Sigmoid colon (tissue), 4 donors: ENCODE measurements at regions not wholly inside any gene's neighbourhood (a gene's known extent, or its start where the extent isn't known, plus 50 kb on each side); places are given as distances from the start of the nearest gene placed in this dataset.

Experiments
- EP300 ChIP-seq, 4 donors: sonication (generic); formaldehyde crosslinking; IDR thresholded peaks; one replicate each; pipeline ENCODE4 v1.6.1; 2017; ENCODE audit warnings: antibody characterized with exemption in 4 of 4
- POLR2A ChIP-seq, 2 donors: fragments of 450-650 bp; IDR thresholded peaks; one replicate each; pipeline ENCODE4 v1.6.1; 2016; ENCODE audit warnings: antibody characterized with exemption in 2 of 2, mild to moderate bottlenecking in 2 of 2, moderate library complexity in 2 of 2
- POLR2AphosphoS5 ChIP-seq, 4 donors: sonication (generic); formaldehyde crosslinking; IDR thresholded peaks; one replicate each; pipeline ENCODE4 v1.6.1; 2017; ENCODE audit warnings: antibody characterized with exemption in 4 of 4
- TF ChIP-seq, protein P1 (sequence below), 4 experiments: fragments of 450-650 bp in 3 of 4; fragments of 200-600 bp in 1 of 4; IDR thresholded peaks; one replicate each; pipeline ENCODE4 v1.5.1; 2016 to 2019; ENCODE audit warnings: antibody characterized with exemption in 4 of 4, mild to moderate bottlenecking in 3 of 4, moderate library complexity in 2 of 4

DNA sequence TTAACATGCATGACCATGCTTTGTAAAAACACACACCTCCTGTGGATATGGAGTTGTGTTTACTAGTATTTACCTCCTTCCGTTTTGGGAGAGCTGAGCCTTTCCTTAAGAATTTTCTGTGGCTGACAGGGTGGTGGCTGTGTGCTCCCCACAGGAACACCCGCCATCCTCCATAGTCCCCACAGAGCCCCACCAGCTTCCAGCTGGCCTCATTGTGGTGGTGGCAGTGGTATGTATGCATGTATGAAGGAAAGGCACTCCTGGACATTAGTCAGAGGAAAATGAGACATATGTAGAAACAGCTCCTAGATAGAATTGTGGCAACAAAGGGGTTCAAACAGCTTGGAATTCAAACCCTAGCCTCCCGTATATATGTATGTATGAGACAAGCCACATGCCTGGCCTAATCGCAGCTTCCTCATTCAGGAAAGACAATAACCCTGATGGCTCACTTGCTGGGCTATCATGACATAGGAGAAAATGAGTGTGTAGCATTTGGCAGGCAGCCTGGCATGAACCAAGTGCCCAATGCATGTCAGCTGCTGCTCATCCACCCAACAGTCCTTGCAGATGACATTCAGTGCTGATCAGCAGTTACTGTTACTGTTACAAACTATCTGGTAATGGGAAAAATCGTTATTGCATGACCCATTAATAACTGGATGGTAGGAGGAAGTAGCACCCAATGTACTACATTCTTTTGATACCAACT, 459.7 kb downstream of the EBF1 start:
- TF ChIP-seq, protein P1, sequence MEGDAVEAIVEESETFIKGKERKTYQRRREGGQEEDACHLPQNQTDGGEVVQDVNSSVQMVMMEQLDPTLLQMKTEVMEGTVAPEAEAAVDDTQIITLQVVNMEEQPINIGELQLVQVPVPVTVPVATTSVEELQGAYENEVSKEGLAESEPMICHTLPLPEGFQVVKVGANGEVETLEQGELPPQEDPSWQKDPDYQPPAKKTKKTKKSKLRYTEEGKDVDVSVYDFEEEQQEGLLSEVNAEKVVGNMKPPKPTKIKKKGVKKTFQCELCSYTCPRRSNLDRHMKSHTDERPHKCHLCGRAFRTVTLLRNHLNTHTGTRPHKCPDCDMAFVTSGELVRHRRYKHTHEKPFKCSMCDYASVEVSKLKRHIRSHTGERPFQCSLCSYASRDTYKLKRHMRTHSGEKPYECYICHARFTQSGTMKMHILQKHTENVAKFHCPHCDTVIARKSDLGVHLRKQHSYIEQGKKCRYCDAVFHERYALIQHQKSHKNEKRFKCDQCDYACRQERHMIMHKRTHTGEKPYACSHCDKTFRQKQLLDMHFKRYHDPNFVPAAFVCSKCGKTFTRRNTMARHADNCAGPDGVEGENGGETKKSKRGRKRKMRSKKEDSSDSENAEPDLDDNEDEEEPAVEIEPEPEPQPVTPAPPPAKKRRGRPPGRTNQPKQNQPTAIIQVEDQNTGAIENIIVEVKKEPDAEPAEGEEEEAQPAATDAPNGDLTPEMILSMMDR (IDR thresholded peaks at IDR 0.05), result no peak
- TF ChIP-seq POLR2A (IDR thresholded peaks at IDR 0.05), result no peak
- TF ChIP-seq EP300 (IDR thresholded peaks at IDR 0.05), result no peak
- no peak for TF ChIP-seq POLR2AphosphoS5 (IDR thresholded peaks at IDR 0.05)
